ENCODE measurements at regions not wholly inside any gene's neighbourhood (a gene's known extent, or its start where the extent isn't known, plus 50 kb on each side); places are given as distances from the start of the nearest gene placed in this dataset.

- TF ChIP-seq, protein P1, sequence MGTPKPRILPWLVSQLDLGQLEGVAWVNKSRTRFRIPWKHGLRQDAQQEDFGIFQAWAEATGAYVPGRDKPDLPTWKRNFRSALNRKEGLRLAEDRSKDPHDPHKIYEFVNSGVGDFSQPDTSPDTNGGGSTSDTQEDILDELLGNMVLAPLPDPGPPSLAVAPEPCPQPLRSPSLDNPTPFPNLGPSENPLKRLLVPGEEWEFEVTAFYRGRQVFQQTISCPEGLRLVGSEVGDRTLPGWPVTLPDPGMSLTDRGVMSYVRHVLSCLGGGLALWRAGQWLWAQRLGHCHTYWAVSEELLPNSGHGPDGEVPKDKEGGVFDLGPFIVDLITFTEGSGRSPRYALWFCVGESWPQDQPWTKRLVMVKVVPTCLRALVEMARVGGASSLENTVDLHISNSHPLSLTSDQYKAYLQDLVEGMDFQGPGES (IDR thresholded peaks at IDR 0.05) = no peak
- no peak for TF ChIP-seq IKZF2 (IDR thresholded peaks at IDR 0.05)
- no peak for TF ChIP-seq ATF2 (IDR thresholded peaks at IDR 0.05; ENCODE audit: low read length)
- TF ChIP-seq BACH1 (IDR thresholded peaks at IDR 0.05; ENCODE audit: borderline replicate concordance) = no peak
- TF ChIP-seq BHLHE40 (IDR thresholded peaks at IDR 0.05; ENCODE audit: borderline replicate concordance in 1 of 2, low read depth in 2 of 2, low read length in 1 of 2) = no peak
- TF ChIP-seq ETV6 (conservative IDR thresholded peaks at IDR 0.05 in 1 of 2, IDR thresholded peaks at IDR 0.05 in 1 of 2; ENCODE audit: borderline replicate concordance in 1 of 2, low read depth in 1 of 2) = no peak
- no peak for TF ChIP-seq STAT1 (conservative IDR thresholded peaks at IDR 0.05)
- TF ChIP-seq TCF12 (IDR thresholded peaks at IDR 0.05; ENCODE audit: low read depth, low read length) = no peak
- no peak for TF ChIP-seq ZNF24 (IDR thresholded peaks at IDR 0.05)
- TF ChIP-seq JUND (IDR thresholded peaks at IDR 0.05; ENCODE audit: low read depth, low read length) = no peak
Measured at GRCh38 chr7:145605963-145606362, 510.6 kb upstream of the CNTNAP2 start (continued).

GRCh38 chr7:145599376-145599775 is 517.2 kb upstream of the CNTNAP2 start:
- Histone ChIP-seq H3K4me3 (no peak overlapping the region), H3K4me2 (ENCODE audit: control insufficient read depth, insufficient read depth) (no peak overlapping the region), H3K79me2 (ENCODE audit: control insufficient read depth, insufficient read depth, low read length) (no peaks in the 10 kb centered on the region), H3K36me3 (ENCODE audit: control insufficient read depth in 2 of 2, insufficient read depth in 2 of 2, low read length in 1 of 2) (no peaks in the 10 kb centered on the region), H2AFZ (ENCODE audit: control insufficient read depth, low read depth, low read length) (no peak overlapping the region), H3K4me1 (ENCODE audit: control insufficient read depth, insufficient read depth, low read length) (no peaks in the 10 kb centered on the region), H3K9ac (ENCODE audit: control insufficient read depth, insufficient read depth, low read length) (no peak overlapping the region), H4K20me1 (ENCODE audit: control insufficient read depth, insufficient read depth) (no peaks in the 10 kb centered on the region), H3K27me3 (replicated peaks in 1 of 2; ENCODE audit: control insufficient read depth in 2 of 2, insufficient read depth in 2 of 2, low read length in 1 of 2) (no peaks in the 10 kb centered on the region), H3K27ac (ENCODE audit: control insufficient read depth, insufficient read depth) (no peak overlapping the region), H3K9me3 (replicated peaks; ENCODE audit: control insufficient read depth, insufficient read depth, low read length) (no peaks in the 10 kb centered on the region)
- ChIA-PET SMC1A (ENCODE audit: uncharacterized antibody, unreplicated experiment) (no interaction called here), CTCF (no interaction called here), RAD21 (ENCODE audit: unreplicated experiment) (no interaction called here), POLR2A (no interaction called here)
- DNase-seq (ENCODE audit: low read depth, low spot score) (no peak), ATAC-seq (no peak), FAIRE-seq (no peak)
- no TSS peak for BruUV-seq (replicated peaks)
- WGBS (ENCODE audit: insufficient coverage, insufficient replicate concordance, low lambda C conversion rate, missing lambda C conversion rate) = 0% methylated on average over 1 of the region's 1 CpG
- intact Hi-C loops (cut with micrococcal nuclease; ENCODE audit: unreplicated experiment) = no loop called here
- in situ Hi-C loops (cut with MboI) = no loop called here
- TF ChIP-seq YY1 (IDR thresholded peaks at IDR 0.05; ENCODE audit: low read depth, low read length) = no peak
- no peak for TF ChIP-seq TCF3 (IDR thresholded peaks at IDR 0.05; ENCODE audit: borderline replicate concordance, insufficient read depth, low read depth, low read length)
- no peak for TF ChIP-seq ZBED1 (IDR thresholded peaks at IDR 0.05; ENCODE audit: borderline replicate concordance)
- TF ChIP-seq BACH1 (IDR thresholded peaks at IDR 0.05; ENCODE audit: borderline replicate concordance) = no peak
- TF ChIP-seq ZBTB4 (CRISPR knock-in tag; IDR thresholded peaks at IDR 0.05) = no peak
- no peak for TF ChIP-seq DPF2 (IDR thresholded peaks at IDR 0.05)
- no peak for TF ChIP-seq HDAC6 (IDR thresholded peaks at IDR 0.05; ENCODE audit: unreplicated experiment)
- TF ChIP-seq ZSCAN29 (IDR thresholded peaks at IDR 0.05) = no peak
